ENCODE measurements at regions not wholly inside any gene's neighbourhood (a gene's known extent, or its start where the extent isn't known, plus 50 kb on each side); places are given as distances from the start of the nearest gene placed in this dataset.

- H3K4me1 ChIP-seq (ENCODE audit: control insufficient read depth in 1 of 2, low read depth in 2 of 2), result no peaks in the 10 kb centered on the region
- no peak overlapping the region for H3K27ac ChIP-seq
- H3K27me3 ChIP-seq (replicated peaks; ENCODE audit: insufficient read depth), result no peaks in the 10 kb centered on the region
- no peak for DNase-seq (ENCODE audit: low spot score)
- no peak for ATAC-seq (ENCODE audit: insufficient number of reproducible peaks, low FRiP score, low read depth)
- H3K36me3 ChIP-seq, result no peaks in the 10 kb centered on the region
- no peak for TF ChIP-seq CTCF (IDR thresholded peaks at IDR 0.05)
- no peaks in the 10 kb centered on the region for H3K9me3 ChIP-seq
- no peak overlapping the region for H3K4me3 ChIP-seq
Measured at GRCh38 chr13:64470751-64471150, 2759.4 kb downstream of the PCDH9 start.

- TF ChIP-seq CTCF (IDR thresholded peaks at IDR 0.05), result no peak
- Histone ChIP-seq H3K27me3 (replicated peaks; ENCODE audit: insufficient read depth) (no peaks in the 10 kb centered on the region), H3K36me3 (no peaks in the 10 kb centered on the region), H3K9me3 (no peaks in the 10 kb centered on the region), H3K4me3 (no peak overlapping the region), H3K4me1 (ENCODE audit: control insufficient read depth in 1 of 2, low read depth in 2 of 2) (peaks cover 9% of the 10 kb centered on the region in 2 donors), H3K27ac (no peak overlapping the region)
- ATAC-seq (ENCODE audit: insufficient number of reproducible peaks, low FRiP score, low read depth) (no peak), DNase-seq (ENCODE audit: low spot score) (no peak)
Measured at GRCh38 chr13:64459778-64460177, 2770.4 kb downstream of the PCDH9 start.

GRCh38 chr13:64457976-64458375 lies 2772.2 kb downstream of the PCDH9 start:
- ATAC-seq (ENCODE audit: insufficient number of reproducible peaks, low FRiP score, low read depth), result no peak
- no peak for TF ChIP-seq CTCF (IDR thresholded peaks at IDR 0.05)
- no peak overlapping the region for H3K27ac ChIP-seq
- no peaks in the 10 kb centered on the region for H3K9me3 ChIP-seq
- DNase-seq (ENCODE audit: low spot score), result no peak
- H3K4me1 ChIP-seq (ENCODE audit: control insufficient read depth in 1 of 2, low read depth in 2 of 2), result peaks cover 9% of the 10 kb centered on the region in 2 donors
- no peaks in the 10 kb centered on the region for H3K36me3 ChIP-seq
- no peak overlapping the region for H3K4me3 ChIP-seq
- no peaks in the 10 kb centered on the region for H3K27me3 ChIP-seq (replicated peaks; ENCODE audit: insufficient read depth)

- TF ChIP-seq CTCF (IDR thresholded peaks at IDR 0.05), result no peak
- no peak overlapping the region for H3K27ac ChIP-seq
- no peak for DNase-seq (ENCODE audit: low spot score)
- H3K36me3 ChIP-seq, result no peaks in the 10 kb centered on the region
- H3K4me3 ChIP-seq, result no peak overlapping the region
- peaks cover 9% of the 10 kb centered on the region in 2 donors for H3K4me1 ChIP-seq (ENCODE audit: control insufficient read depth in 1 of 2, low read depth in 2 of 2)
- H3K27me3 ChIP-seq (replicated peaks; ENCODE audit: insufficient read depth), result no peaks in the 10 kb centered on the region
- H3K9me3 ChIP-seq, result no peaks in the 10 kb centered on the region
- no peak for ATAC-seq (ENCODE audit: insufficient number of reproducible peaks, low FRiP score, low read depth)
Measured at GRCh38 chr13:64455124-64455523, 2775.0 kb downstream of the PCDH9 start.

GRCh38 chr13:64453831-64454230 lies 2776.3 kb downstream of the PCDH9 start:
- no peak for TF ChIP-seq CTCF (IDR thresholded peaks at IDR 0.05)
- DNase-seq (ENCODE audit: low spot score) (no peak), ATAC-seq (ENCODE audit: insufficient number of reproducible peaks, low FRiP score, low read depth) (no peak)
- H3K36me3 ChIP-seq, result no peaks in the 10 kb centered on the region
- H3K4me1 ChIP-seq (ENCODE audit: control insufficient read depth in 1 of 2, low read depth in 2 of 2), result peaks cover 9% of the 10 kb centered on the region in 2 donors
- no peak overlapping the region for H3K27ac ChIP-seq
- H3K4me3 ChIP-seq, result no peak overlapping the region
- no peaks in the 10 kb centered on the region for H3K27me3 ChIP-seq (replicated peaks; ENCODE audit: insufficient read depth)
- no peaks in the 10 kb centered on the region for H3K9me3 ChIP-seq
